ENCODE measurements at regions not wholly inside any gene's neighbourhood (a gene's known extent, or its start where the extent isn't known, plus 50 kb on each side); places are given as distances from the start of the nearest gene placed in this dataset.

DNA sequence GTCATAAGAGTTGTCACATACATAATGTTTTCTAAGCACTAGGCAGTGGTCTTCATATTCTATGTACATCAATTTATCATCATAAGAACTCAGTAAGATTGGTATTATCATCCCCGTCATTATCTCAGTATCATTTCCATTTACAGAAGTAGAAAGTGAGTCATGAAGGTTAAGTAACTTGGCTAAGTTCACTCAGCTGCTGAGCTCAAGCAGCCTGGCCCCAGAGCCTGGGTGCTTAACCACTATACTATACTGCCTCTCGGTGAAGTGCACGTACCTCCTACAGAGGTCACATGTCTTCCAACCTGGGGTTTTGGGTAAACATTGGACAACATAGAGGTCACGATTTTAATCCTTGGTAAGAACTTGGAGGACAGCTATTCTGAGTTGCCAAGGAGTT lies 161.5 kb upstream of the GATB start:
- no peak for DNase-seq

DNA sequence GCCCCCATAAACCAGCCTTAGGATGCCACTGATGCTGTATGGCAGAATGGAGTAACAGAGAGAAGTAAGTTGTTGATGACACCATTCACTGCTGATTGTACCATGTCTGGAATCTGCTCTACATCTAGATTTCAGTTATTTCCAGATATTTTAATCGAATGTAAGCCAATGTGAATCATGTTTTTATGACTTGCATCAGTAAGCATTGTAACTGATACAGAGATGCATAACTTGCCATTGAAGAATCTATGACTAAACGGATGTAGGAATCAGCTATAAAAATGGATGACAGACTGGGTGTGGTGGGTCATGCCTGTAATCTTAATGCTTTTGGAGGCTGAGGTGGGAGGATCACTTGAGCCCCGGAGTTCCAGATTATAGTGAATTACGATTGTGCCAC lies 161.0 kb upstream of the GATB start:
- no peak for DNase-seq

DNA sequence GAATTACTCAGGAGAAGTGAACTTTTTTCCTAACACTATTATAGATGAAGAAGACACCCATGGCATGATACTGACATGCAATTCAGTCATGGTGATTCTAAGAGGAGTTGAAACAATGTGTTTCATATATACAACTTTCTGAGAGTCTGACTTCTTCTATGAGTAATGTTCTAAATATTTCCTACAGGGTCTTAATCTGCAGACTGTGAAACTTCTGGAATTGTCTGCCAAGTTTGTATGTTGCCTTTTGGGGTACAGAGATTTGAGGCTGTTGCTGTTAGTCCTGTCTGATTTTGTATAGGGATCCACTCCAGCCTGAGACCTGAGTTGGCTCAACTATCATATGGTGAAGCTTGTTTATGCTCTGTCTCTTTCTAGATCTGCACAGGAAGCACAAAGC lies 160.6 kb upstream of the GATB start:
- DNase-seq, result no peak

DNA sequence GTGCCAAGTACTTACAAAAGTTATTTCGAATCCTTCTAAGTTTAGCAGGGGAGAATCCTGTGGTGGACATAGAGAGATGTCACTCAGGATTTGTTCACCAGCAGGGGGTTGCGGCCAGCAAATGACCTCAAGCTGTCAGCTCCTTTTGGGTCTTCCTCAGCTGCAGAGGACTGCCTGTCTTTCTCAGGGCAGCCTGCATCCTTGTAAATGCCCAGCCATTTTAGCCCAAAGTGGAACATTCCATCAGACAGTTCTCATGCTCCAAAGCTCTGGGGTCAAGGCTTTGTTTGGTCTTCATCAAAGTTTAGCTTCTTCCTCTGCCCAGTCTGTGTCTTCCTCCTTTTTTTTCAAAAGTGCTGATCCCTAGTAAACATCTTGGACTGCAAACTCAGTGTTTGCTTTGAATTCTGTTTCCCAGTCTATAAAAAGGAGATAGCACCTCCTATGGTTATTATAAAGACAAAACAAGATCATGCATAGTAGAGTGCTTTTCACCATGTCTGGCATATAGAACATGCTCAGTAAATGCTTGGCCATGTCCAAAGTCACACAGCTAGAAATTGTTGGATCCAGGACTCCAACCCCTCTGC lies 156.4 kb upstream of the GATB start:
- no peak for DNase-seq

DNA sequence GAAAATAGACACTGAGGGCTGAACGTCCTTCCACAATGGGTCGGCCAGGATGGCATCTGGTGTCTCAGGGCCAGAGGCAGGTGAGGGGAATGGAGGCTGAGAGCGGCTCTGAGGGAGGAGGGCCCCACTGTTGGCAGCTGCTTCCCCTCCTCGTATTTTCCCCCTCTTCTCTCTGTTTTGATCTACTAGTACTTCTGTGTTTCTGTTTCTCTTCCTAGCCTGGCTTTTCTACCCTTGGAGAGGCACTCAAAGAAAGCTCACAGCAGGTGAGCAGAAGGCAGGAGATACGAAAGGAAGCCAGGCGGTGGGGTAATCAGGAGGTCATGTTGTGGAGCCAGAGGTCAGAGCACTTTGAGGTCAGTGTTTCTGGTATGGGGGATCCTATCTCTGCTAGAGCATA lies 151.8 kb upstream of the GATB start:
- no peak for DNase-seq

DNA sequence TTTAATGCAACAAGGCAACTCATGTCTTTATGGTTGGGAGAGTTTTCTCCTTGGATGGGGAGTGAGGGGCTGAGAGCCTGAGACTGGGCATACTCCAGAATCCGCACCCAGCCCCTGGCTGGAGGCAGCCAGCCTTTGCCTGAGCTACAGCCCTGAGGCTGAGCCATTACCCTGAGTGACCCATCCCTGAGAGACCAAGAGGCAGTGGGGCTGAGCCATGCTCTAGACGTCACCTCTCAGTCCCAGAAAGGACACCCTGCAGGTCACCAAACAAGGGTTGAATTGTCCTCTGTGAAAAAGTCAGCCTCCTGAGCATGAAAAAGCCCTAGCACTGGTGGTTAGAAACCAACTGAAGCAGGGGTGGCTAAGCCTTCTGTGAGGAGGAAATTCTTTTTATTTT lies 151.2 kb upstream of the GATB start:
- DNase-seq, result no peak

DNA sequence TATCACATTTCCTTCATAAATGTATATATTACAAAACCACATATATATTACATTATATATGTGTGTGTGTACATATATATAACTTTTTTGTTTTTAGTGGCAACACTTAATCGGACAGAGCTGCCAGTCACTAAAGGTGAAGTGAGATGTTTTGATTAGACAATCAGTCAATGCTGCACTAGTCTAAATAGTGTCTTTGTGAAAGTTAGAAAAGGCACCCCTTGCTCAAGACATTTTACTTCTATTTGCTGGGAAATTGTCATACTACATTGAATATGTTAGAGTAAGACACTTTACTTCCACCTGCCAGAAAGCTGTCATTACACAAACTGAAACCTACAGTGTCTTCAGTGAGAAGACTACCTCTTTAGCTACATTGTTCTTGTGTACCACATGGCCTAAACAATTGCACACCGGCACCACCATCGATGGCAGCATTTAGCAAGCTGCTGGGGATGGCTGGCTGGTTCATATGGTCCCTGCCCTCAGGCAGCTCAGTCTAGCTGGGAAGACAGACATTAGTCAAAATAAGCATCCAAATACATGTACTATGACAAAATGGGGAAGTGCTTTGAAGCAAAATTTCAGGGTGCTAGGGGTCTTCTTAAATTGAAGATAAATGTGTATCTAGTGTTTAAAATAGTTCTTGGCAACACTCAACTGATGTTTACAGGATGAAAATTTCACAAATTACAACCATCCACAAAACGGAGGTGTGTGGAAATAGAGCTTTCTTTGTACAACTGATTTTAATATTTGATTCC lies 148.1 kb upstream of the GATB start:
- DNase-seq, result no peak

DNA sequence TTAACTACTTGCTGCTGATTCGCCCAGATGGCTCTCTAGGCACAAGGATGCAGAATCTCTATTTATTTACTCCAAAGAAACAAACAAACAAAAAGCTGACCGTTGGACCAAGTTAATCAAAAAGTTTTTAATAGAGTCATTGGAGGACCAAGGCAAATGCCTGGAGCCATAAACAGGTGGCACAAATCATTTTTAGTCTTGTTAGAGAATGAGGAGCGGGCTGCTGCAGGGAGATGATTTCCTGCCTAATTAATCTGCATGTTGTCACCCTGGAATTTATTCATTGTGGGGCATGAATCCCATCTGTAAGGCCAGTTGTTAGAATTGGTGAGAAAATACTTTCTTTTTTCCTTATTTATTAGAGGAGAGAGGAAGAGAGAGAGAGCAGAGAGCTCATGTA lies 147.4 kb upstream of the GATB start:
- DNase-seq, result no peak

DNA sequence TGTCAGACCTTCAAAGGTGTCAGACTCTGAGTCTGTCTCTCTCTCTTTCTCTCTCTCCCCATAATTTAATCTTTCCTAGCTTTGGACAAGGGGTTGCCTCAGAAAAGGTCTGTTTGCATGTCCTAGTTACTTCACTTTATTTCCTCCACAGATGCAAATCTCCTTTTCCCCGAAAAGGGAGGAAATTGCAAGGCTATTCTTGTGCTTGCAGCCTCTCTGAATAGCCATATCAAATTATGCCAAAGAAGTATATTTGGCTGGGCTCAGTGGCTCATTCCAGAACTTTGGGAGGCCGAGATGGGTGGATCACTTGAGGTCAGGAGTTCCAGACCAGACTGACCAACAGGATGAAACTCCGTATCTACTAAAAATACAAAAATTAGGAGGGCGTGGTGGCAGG lies 145.6 kb upstream of the GATB start:
- no peak for DNase-seq

DNA sequence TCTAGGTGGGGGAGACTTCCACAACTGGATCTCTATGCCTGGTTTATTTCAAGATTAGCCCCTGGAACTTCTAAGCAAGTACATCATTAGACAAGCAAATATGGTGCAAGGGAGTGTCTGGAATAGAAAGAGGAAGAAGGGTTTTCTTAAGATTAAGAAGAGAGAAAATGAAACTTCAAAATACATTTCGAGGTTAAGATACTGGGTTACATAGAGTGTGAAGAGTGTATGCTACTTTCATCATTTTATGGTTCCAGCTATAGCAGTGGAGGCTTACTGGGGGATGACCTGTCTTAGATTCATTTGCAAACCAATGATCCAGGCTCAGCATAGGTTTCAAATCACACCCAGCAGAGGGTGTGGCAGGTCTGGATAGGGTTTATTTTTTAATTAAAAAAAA lies 144.4 kb upstream of the GATB start:
- no peak for DNase-seq

DNA sequence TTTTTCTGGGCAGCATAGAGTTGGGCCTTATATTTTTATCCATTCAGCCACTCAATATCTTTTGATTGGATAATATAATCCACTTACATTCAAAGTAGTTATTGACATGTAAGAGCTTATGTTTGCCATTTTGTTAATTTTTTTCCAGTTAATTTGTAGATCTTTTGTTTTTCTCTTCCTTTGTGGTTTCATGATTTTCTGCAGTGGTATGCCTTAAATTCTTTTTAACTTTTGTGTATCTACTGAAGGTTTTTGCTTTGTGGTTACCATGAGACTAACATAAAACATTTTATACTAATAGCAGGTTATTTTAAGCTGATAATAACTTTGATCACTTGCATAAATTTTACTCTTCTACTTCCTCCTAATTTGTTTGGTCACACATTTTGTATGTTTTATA lies 140.8 kb upstream of the GATB start:
- no peak for DNase-seq

DNA sequence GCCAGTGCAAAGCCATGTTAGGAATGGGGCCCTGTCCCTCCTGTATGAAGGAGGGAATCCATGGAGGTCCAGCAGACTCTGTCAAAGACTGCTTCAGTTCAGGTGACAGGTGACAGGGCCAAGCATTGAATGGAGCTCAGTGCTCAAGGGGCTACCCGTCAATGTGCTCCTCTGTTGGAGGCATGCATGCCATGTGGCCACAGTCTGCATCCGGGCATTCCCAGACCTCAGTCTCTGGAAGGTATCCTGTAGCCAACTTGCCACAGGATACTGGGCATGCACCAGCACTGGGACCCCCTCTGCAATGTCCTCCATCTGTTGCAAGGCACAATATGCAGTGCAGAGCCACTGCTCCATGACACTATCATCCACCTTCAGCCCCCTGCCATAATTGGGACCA lies 136.1 kb upstream of the GATB start:
- DNase-seq, result no peak

DNA sequence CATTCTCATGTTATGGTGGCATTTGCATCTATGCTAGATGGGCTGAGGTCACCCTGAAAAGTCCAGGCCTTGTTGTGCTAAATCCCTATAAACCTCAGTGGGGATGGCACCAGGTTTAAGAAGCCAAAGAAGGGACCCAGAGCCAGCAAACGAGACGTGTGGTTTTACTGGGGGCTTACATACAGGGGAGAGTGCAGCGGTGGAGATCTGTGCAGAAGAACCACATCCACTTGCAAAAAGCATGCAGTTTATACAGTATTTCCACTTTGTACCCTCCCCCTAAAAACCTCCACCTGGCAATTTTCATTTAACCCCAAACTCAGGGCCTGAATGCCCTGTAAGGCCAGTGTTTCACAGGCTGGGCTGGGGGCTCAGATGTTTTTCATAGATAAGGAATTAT lies 134.9 kb upstream of the GATB start:
- DNase-seq, result no peak

DNA sequence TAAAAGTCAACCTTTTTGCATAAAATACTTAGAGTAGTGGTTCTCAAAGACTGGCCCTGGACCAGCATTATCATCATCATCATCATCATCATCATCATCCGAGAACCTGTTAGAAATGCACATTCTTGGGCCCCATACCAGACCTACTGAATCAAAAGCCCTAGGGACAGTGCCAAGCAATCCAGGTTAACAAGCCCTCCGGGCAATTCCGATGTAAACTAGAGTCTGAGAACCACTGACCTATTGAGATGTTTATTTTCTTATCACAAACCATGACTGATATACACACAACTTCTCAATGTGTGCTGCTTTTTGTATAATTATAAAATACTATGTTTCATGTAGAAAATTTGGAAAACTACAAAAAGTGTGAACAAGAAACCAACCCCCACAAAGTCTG lies 133.4 kb upstream of the GATB start:
- DNase-seq, result no peak

DNA sequence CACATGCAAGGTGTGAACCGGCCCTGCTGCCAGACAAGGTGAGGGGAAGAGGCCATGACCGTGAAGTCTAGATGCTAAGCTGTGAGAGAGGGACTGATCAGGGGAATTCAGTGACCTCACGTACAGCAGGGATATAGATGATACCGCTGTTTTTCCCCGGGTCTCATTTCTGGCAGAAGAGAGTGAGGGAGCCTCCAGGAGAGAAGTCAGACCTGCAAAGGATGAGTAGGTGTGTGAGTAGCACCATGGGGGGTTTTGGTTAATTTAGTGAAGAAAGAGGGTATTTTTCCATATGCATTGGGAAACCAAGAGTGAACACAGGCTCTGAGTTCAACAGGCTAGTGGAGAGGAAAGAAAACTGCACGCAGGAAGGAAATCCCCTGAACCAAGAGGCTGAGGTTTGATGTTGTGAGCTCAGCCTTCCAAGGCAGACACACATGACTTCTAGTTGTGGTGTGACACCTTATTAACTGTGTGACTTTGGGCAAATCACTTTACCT lies 127.6 kb upstream of the GATB start:
- no peak for DNase-seq

DNA sequence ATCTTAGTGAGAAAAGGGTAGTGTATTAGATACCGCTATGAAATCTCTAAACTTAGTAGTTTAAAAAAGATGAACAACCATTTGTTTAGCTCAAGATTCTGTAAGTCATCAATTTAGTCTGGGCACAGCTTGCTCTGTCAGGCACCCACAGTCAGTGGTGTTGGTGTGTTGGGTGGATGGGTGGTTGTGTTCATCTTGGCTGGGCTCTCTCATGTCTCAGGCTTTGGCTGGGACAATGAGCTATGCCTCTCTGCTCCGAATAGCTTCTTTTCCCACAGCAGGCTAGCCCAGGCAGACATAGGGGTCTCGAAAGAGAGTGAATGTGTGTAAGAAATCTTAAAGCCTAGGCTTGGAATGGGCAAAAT lies 127.0 kb upstream of the GATB start:
- DNase-seq, result no peak

DNA sequence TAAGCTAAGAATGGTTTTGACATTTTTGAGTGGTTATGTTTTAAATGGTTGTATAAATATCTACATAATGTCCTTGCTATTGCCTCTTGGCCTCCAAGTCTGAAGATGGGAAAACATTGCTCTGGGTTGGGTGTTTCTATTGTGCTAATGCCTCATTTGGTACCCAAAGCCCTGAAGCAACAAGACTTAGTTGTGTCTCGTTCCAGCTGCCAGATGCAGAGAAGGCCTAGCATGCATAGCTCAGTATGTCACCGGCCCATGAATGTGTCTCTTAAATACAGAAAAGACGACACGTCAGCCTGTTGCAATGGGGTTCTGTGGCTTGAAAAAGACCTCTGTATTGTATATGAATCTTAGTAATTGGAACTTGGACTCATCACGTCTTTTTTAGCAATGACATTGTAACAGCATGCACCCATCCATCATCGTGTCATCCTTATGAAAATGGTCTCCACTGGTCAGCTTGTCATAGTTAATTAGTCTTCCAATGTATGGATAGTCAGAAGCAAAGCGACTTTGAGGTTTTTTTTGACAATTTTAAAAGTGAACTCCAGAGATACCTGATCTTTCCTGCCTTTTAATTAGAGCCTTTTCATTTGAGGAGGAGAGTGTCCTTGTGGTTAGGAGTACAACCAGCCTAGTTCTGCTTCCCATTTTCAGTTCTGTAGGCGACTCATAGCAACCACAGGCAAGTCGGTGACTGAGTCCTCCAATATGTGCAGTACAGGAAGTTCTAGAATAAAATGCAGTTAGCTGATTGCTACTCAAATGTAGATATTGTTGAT lies 126.4 kb upstream of the GATB start:
- DNase-seq, result no peak

DNA sequence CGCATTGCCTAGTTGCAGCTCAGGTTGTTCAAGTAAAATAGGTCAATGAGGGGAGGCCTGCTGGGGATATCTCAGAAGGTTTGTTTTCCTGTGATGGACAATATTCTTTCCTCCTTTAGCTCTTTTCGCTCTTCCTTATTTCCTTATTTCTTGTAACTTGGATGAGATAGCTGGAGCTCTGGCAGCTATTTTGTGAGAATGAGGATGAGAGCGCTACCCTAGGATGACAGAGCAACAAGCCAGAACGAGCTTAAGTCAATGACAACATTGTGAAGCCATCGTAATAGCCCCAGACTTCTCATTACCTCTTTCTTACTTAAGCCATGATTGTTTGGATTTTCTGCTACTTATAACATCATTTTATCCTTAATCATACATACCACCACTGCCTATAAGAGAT lies 124.3 kb upstream of the GATB start:
- DNase-seq, result no peak

DNA sequence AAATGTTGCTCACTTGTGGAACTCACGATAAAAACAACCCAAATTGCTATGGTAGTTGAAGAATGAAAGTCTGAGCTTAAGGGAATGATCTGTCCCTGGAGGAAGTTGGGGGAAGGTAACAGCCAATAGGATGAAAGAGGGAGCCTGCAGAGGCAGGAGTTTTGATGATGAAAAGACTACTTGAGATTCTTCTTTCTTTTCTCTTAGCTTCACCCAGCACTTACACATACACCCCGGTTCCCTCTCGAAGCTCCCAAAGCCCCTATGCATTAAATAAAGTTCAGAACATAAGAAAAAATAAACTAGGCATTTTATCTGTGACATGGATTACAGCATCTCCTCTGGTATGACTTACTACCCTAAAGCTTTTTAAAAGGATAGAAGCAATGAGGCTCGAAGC lies 122.9 kb upstream of the GATB start:
- no peak for DNase-seq

DNA sequence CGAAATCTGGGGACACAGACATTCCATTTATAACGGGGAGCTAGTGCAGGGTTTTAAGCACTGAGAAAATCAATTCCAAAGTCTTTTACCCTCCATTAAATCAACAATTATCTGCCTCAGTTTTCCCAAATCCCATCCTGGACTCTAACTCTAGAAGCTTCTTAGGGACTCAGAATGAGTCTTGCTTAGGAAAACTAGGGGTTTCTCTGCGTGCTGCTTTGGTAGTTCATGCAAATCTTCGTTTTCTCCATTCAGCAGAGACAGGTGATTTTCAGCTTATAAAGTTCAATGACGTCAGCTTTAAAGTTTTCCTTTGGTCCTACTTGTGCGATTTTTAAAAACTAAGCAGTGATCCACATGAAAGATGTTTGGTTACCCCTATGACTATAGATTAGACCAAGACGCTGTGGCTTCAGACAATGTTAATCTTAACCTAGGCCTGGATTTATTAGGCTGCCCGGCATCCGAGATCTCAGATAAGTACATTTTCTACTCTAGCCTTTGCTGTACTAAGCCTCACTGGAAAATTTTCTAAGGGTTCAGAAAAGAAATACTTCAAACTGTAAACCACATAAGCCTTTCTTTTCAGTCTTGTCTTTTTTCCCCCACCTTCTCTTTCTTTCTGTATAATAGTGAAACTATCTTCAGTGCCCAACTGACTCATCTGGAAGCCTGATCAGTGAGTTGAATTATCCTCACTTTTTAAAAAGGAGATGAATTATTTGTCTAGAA lies 121.4 kb upstream of the GATB start:
- no peak for DNase-seq

DNA sequence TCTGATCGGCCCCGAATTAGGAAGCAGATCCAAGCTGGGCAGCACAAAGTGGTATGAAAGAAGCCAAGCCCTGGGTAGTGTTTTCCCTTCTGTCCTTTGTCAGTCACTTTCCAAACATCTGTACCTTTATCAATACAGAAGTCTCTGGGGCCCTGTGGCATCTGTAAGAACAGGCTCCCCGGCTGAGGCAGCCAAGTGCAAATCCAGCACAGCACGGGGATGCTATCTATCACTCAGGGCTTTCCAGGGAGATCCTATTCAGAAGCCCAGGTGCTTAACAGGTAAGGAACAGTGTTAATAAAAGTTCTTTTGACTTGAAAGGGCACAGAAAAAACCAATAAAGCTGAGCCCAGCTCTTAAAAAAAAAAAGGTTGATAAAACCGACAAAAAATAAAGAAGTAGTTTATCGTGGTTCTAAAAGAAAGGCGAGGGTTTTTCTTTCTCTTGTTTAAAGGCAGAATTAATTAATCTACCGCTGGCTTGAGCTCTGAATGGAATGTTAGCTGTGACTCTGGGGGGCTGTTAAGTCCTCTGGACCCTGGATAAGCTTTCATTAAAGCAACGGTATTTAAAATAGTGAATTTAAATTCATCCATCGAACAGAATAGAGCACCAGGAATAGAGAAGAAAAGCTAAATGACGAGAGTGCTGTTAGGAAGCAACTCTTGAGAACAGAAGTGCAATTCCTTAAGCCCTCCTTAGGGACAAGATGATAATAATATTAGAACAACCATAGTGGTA lies 119.1 kb upstream of the GATB start:
- no peak for DNase-seq

DNA sequence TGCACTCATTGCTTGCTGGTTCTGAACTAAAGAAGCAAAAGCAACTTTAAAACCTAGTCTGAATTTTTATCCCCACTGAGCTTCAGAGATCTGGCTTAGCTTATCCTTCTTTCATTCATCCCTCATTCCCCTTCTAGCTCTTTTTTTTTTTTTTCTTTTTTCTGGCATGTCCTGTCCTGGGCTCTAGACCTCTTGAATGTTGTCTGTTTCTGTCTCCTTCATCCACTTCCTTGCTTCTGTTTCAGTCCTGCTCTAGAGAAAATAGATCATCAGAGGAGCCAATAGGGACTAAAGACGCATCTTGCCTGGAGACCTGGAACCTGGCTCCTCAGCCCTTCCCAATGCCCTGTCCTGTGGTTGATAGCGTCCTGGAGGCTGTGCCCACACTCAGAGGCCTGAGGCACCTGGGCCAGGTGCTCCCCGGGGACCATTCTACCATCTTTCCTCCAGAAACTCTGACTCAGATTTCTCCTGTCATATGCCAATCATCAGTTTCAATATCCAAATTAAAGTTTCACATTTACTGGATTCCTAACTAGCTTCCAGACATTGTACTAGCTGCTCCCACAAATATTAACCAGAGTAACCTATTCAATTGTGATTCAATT lies 115.7 kb upstream of the GATB start:
- DNase-seq, result no peak
